SK-N-MC (cell line): ENCODE measurements at regions not wholly inside any gene's neighbourhood (a gene's known extent, or its start where the extent isn't known, plus 50 kb on each side); places are given as distances from the start of the nearest gene placed in this dataset.

Source experiments
- EZH2 ChIP-seq: fragments of 200-600 bp; sonication (generic); IDR thresholded peaks from one replicate; pipeline ENCODE4 v1.6.1; 2017; ENCODE audit warnings: antibody characterized with exemption
- FOXP2 ChIP-seq: optimal IDR thresholded peaks from 2 replicates; pipeline ENCODE3; 2011; ENCODE audit warnings: mild to moderate bottlenecking, moderate library complexity; ENCODE audit not compliant: insufficient read depth; ENCODE audit errors: extremely low read length, control extremely low read depth
- POLR2AphosphoS5 ChIP-seq: IDR thresholded peaks from 2 replicates; pipeline ENCODE4 v1.6.1; 2012; ENCODE audit warnings: mild to moderate bottlenecking, low read depth, low read length, borderline replicate concordance

DNA sequence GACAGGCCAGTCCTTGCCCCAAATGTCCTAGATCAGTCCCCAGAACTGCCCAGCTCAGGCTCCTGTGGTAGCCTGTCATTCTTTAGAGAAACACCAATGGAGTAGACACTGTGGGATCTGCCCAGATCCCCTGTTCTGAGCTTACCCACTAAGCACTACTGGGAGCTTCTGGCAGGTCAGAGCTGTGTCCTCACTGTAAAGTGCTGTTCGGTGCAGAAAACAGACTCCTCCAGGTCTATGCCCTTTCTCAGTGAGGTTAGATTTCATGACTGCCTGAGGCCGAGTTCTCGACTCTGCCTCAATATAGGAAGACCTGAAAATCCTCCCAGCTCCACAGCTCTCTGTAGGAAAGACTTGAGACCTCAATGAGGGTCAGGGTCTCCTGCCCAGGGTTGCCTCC, 67.5 kb upstream of the IGLL5 start:
- TF ChIP-seq POLR2AphosphoS5, result no peak
- no peak for TF ChIP-seq EZH2
- TF ChIP-seq FOXP2, result no peak
